Ishikawa (cell line): ENCODE measurements at regions not wholly inside any gene's neighbourhood (a gene's known extent, or its start where the extent isn't known, plus 50 kb on each side); places are given as distances from the start of the nearest gene placed in this dataset.

Experiments used
- CEBPB ChIP-seq: IDR thresholded peaks from 2 replicates; pipeline ENCODE4 v1.6.1; 2012
- CREB1 ChIP-seq: IDR thresholded peaks from 2 replicates; pipeline ENCODE4 v1.6.1; 2012; ENCODE audit warnings: low read depth
- EGR1 ChIP-seq: IDR thresholded peaks from 2 replicates; pipeline ENCODE4 v1.6.1; 2012
- EP300 ChIP-seq: IDR thresholded peaks from 2 replicates; pipeline ENCODE4 v1.6.1; 2012; ENCODE audit warnings: borderline replicate concordance
- FOXM1 ChIP-seq: IDR thresholded peaks from 2 replicates; pipeline ENCODE4 v1.6.1; 2012; ENCODE audit warnings: low read depth, borderline replicate concordance
- MAX ChIP-seq: IDR thresholded peaks from 2 replicates; pipeline ENCODE4 v1.6.1; 2012
- NFIC ChIP-seq: IDR thresholded peaks from 2 replicates; pipeline ENCODE4 v1.6.1; 2012
- RAD21 ChIP-seq: IDR thresholded peaks from 2 replicates; pipeline ENCODE4 v1.6.1; 2012; ENCODE audit warnings: low read depth
- REST ChIP-seq: IDR thresholded peaks from 2 replicates; pipeline ENCODE4 v1.6.1; 2012; ENCODE audit warnings: low read depth, mild to moderate bottlenecking
- TAF1 ChIP-seq: IDR thresholded peaks from 2 replicates; pipeline ENCODE4 v1.6.1; 2012; ENCODE audit warnings: low read depth, mild to moderate bottlenecking
- TCF12 ChIP-seq: IDR thresholded peaks from 2 replicates; pipeline ENCODE4 v1.6.1; 2012; ENCODE audit warnings: low read depth
- TEAD4 ChIP-seq: IDR thresholded peaks from 2 replicates; pipeline ENCODE4 v1.6.1; 2012
- USF1 ChIP-seq: IDR thresholded peaks from 2 replicates; pipeline ENCODE4 v1.6.1; 2012
- YY1 ChIP-seq: IDR thresholded peaks from 2 replicates; pipeline ENCODE4 v1.6.1; 2012; ENCODE audit warnings: low read depth
- ZBTB7A ChIP-seq: IDR thresholded peaks from 2 replicates; pipeline ENCODE4 v1.6.1; 2012; ENCODE audit warnings: low read depth

- no peak for TF ChIP-seq CEBPB
- no peak for TF ChIP-seq YY1
- no peak for TF ChIP-seq NFIC
- no peak for TF ChIP-seq EGR1
- no peak for TF ChIP-seq USF1
- no peak for TF ChIP-seq FOXM1
- no peak for TF ChIP-seq TAF1
- no peak for TF ChIP-seq ZBTB7A
- no peak for TF ChIP-seq RAD21
- TF ChIP-seq CREB1: no peak
- no peak for TF ChIP-seq TCF12
- TF ChIP-seq MAX: no peak
- TF ChIP-seq EP300: no peak
- TF ChIP-seq TEAD4: no peak
- no peak for TF ChIP-seq REST
These were observed 334.6 kb downstream of the SLC4A3 start for GRCh38 chr2:219961947-219962498.

GRCh38 chr2:219962801-219963200 lies 335.4 kb downstream of the SLC4A3 start:
- TF ChIP-seq TCF12: no peak
- TF ChIP-seq CREB1: no peak
- TF ChIP-seq NFIC: no peak
- no peak for TF ChIP-seq MAX
- TF ChIP-seq REST: no peak
- no peak for TF ChIP-seq FOXM1

- no peak for TF ChIP-seq CEBPB
- TF ChIP-seq EGR1: no peak
- no peak for TF ChIP-seq USF1
- TF ChIP-seq ZBTB7A: no peak
- no peak for TF ChIP-seq TCF12
- TF ChIP-seq FOXM1: no peak
- TF ChIP-seq RAD21: no peak
- TF ChIP-seq MAX: no peak
- TF ChIP-seq YY1: no peak
- TF ChIP-seq CREB1: no peak
- no peak for TF ChIP-seq NFIC
- TF ChIP-seq TAF1: no peak
- no peak for TF ChIP-seq EP300
- TF ChIP-seq REST: no peak
These were observed 338.1 kb downstream of the SLC4A3 start for GRCh38 chr2:219965287-219966194.
